ENCODE measurements at regions not wholly inside any gene's neighbourhood (a gene's known extent, or its start where the extent isn't known, plus 50 kb on each side); places are given as distances from the start of the nearest gene placed in this dataset.

DNA sequence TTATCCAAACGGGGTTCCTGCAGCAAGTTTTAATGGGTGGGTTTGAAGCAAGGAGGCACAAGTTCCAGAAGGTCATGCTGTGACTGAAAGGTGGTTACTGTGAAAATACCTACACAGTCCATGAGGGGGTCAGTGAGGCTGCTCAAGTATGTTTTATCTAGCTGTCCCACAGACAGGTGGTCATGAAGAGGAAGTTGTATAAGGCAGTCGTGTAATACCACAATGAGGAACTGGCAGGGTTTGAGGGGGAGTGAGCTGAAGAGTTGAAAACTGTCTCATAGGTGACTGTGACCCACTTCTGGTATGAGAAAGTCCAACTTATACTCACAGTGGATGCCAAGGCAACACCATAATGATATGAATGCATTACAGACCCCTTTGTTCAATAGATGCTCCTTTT lies 856.8 kb downstream of the OTOL1 start:
- Mint-ChIP-seq H3K9me3 (no peaks in the 10 kb centered on the region), H3K27me3 (ENCODE audit: low read depth) (no peaks in the 10 kb centered on the region), H3K4me1 (no peaks in the 10 kb centered on the region), H3K36me3 (no peaks in the 10 kb centered on the region), H3K4me3 (no peak overlapping the region), H3K27ac (no peak overlapping the region)
- POLR2A ChIA-PET = no interaction called here
- TF ChIP-seq CREM (CRISPR knock-in tag; IDR thresholded peaks at IDR 0.05) = no peak
- no peak for TF ChIP-seq ZSCAN18 (CRISPR knock-in tag; IDR thresholded peaks at IDR 0.05)
- TF ChIP-seq SP1 (CRISPR knock-in tag; conservative IDR thresholded peaks at IDR 0.05) = no peak
- no peak for TF ChIP-seq TP53 (CRISPR knock-in tag; IDR thresholded peaks at IDR 0.05)
- TF ChIP-seq, protein P1, sequence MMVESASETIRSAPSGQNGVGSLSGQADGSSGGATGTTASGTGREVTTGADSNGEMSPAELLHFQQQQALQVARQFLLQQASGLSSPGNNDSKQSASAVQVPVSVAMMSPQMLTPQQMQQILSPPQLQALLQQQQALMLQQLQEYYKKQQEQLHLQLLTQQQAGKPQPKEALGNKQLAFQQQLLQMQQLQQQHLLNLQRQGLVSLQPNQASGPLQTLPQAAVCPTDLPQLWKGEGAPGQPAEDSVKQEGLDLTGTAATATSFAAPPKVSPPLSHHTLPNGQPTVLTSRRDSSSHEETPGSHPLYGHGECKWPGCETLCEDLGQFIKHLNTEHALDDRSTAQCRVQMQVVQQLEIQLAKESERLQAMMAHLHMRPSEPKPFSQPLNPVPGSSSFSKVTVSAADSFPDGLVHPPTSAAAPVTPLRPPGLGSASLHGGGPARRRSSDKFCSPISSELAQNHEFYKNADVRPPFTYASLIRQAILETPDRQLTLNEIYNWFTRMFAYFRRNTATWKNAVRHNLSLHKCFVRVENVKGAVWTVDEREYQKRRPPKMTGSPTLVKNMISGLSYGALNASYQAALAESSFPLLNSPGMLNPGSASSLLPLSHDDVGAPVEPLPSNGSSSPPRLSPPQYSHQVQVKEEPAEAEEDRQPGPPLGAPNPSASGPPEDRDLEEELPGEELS (CRISPR knock-in tag; IDR thresholded peaks at IDR 0.05) = no peak
- TF ChIP-seq ZBTB43 (CRISPR knock-in tag; IDR thresholded peaks at IDR 0.05) = no peak
- TF ChIP-seq, protein P2, sequence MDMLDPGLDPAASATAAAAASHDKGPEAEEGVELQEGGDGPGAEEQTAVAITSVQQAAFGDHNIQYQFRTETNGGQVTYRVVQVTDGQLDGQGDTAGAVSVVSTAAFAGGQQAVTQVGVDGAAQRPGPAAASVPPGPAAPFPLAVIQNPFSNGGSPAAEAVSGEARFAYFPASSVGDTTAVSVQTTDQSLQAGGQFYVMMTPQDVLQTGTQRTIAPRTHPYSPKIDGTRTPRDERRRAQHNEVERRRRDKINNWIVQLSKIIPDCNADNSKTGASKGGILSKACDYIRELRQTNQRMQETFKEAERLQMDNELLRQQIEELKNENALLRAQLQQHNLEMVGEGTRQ (CRISPR knock-in tag; IDR thresholded peaks at IDR 0.05) = no peak
- TF ChIP-seq ZNF263 (CRISPR knock-in tag; IDR thresholded peaks at IDR 0.05; ENCODE audit: low read depth) = no peak
- TF ChIP-seq, protein P3, sequence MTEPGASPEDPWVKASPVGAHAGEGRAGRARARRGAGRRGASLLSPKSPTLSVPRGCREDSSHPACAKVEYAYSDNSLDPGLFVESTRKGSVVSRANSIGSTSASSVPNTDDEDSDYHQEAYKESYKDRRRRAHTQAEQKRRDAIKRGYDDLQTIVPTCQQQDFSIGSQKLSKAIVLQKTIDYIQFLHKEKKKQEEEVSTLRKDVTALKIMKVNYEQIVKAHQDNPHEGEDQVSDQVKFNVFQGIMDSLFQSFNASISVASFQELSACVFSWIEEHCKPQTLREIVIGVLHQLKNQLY (CRISPR knock-in tag; IDR thresholded peaks at IDR 0.05) = no peak
- no peak for TF ChIP-seq IRF2 (CRISPR knock-in tag; IDR thresholded peaks at IDR 0.05; ENCODE audit: borderline replicate concordance, low read depth)
- TF ChIP-seq CBFB (CRISPR knock-in tag; IDR thresholded peaks at IDR 0.05; ENCODE audit: low read depth) = no peak
- TF ChIP-seq HMGXB4 (CRISPR knock-in tag; IDR thresholded peaks at IDR 0.05) = no peak
- TF ChIP-seq, protein P4, sequence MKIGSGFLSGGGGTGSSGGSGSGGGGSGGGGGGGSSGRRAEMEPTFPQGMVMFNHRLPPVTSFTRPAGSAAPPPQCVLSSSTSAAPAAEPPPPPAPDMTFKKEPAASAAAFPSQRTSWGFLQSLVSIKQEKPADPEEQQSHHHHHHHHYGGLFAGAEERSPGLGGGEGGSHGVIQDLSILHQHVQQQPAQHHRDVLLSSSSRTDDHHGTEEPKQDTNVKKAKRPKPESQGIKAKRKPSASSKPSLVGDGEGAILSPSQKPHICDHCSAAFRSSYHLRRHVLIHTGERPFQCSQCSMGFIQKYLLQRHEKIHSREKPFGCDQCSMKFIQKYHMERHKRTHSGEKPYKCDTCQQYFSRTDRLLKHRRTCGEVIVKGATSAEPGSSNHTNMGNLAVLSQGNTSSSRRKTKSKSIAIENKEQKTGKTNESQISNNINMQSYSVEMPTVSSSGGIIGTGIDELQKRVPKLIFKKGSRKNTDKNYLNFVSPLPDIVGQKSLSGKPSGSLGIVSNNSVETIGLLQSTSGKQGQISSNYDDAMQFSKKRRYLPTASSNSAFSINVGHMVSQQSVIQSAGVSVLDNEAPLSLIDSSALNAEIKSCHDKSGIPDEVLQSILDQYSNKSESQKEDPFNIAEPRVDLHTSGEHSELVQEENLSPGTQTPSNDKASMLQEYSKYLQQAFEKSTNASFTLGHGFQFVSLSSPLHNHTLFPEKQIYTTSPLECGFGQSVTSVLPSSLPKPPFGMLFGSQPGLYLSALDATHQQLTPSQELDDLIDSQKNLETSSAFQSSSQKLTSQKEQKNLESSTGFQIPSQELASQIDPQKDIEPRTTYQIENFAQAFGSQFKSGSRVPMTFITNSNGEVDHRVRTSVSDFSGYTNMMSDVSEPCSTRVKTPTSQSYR (CRISPR knock-in tag; IDR thresholded peaks at IDR 0.05) = no peak
- TF ChIP-seq FOXP1 (CRISPR knock-in tag; IDR thresholded peaks at IDR 0.05; ENCODE audit: borderline replicate concordance) = no peak
- DNase-seq (ENCODE audit: low spot score) (no peak), ATAC-seq (no peak; the same call in 1 of the 2 replicates)
- CTCF ChIA-PET = no interaction called here

DNA sequence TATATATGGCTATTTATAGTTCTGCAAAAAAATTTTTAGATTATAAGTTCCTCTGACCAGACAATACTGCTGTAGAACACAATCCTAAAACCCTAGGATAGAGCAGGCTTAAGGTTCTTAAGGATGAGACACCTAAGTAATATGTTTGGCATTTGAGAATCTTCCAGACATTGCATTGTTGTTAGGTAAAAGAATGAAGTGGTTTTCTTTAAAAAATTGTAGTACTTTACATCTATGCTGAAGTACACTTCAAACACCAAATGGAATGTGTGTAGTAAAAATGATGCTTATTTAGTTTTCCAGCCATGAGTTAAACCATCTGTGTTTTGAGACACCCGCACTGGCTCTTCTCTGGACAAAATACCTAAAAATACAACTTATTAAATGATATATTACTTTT lies 857.7 kb downstream of the OTOL1 start:
- Mint-ChIP-seq H3K4me3 (no peak overlapping the region), H3K27me3 (ENCODE audit: low read depth) (no peaks in the 10 kb centered on the region), H3K36me3 (no peaks in the 10 kb centered on the region), H3K9me3 (no peaks in the 10 kb centered on the region), H3K27ac (no peak overlapping the region), H3K4me1 (no peaks in the 10 kb centered on the region)
- POLR2A ChIA-PET = no interaction called here
- CTCF ChIA-PET = no interaction called here
- DNase-seq (ENCODE audit: low spot score) (no peak), ATAC-seq (no peak)
- TF ChIP-seq, protein P4 (CRISPR knock-in tag; IDR thresholded peaks at IDR 0.05) = no peak
- TF ChIP-seq PRRX2 (CRISPR knock-in tag; IDR thresholded peaks at IDR 0.05) = no peak
- no peak for TF ChIP-seq GRHL2 (CRISPR knock-in tag; IDR thresholded peaks at IDR 0.05; ENCODE audit: insufficient replicate concordance, severe bottlenecking)
- TF ChIP-seq ZNF263 (CRISPR knock-in tag; IDR thresholded peaks at IDR 0.05; ENCODE audit: low read depth) = no peak
- TF ChIP-seq ATF6 (CRISPR knock-in tag; IDR thresholded peaks at IDR 0.05) = no peak

Data from WTC11 (cell line).